Thoracic aorta (tissue), 2 donors: ENCODE measurements at regions not wholly inside any gene's neighbourhood (a gene's known extent, or its start where the extent isn't known, plus 50 kb on each side); places are given as distances from the start of the nearest gene placed in this dataset.
"Not testable (repeated sequence)": the region's sequence is repeated elsewhere in the genome, so short reads cannot be mapped to it uniquely, and the experiment has no call there.

Source experiments
- ATAC-seq: fragments of 150-250 bp; one replicate; pipeline ENCODE4 v1.8.0; 2017; ENCODE audit warnings: low read depth; ENCODE audit not compliant: insufficient number of reproducible peaks, low FRiP score
- DNase-seq: peaks from one replicate; pipeline ENCODE4 v3.0.0-alpha.2; 2020; ENCODE audit warnings: low spot score
- H3K27ac ChIP-seq, 2 donors: fragments of 200-600 bp; sonication (generic); 1 replicate in 1 of 2; 2 replicates in 1 of 2; pipeline ENCODE4 v1.5.1; 2016; ENCODE audit warnings: mild to moderate bottlenecking in 2 of 2, moderate library complexity in 2 of 2
- H3K27me3 ChIP-seq: fragments of 200-600 bp; sonication (generic); replicated peaks from 2 replicates; pipeline ENCODE4 v1.6.0; 2016; ENCODE audit warnings: mild to moderate bottlenecking; ENCODE audit not compliant: insufficient read depth
- H3K36me3 ChIP-seq: fragments of 200-600 bp; sonication (generic); one replicate; pipeline ENCODE4 v1.5.1; 2016
- H3K4me1 ChIP-seq, 2 donors: fragments of 200-600 bp; sonication (generic); 1 replicate in 1 of 2; 2 replicates in 1 of 2; pipeline versions ENCODE4 v1.5.1 to v1.6.0; 2016; ENCODE audit warnings: low read depth in 2 of 2, mild to moderate bottlenecking in 1 of 2; ENCODE audit not compliant: control insufficient read depth in 1 of 2
- H3K4me3 ChIP-seq: fragments of 200-600 bp; sonication (generic); 2 replicates; pipeline ENCODE4 v1.5.1; 2016; ENCODE audit warnings: mild to moderate bottlenecking
- H3K9me3 ChIP-seq: fragments of 200-600 bp; sonication (generic); 2 replicates; pipeline ENCODE4 v1.5.1; 2016
- TF ChIP-seq, protein P1 (sequence below): fragments of 200-600 bp; sonication (generic); IDR thresholded peaks from one replicate; pipeline ENCODE4 v1.5.1; 2019; ENCODE audit warnings: antibody characterized with exemption

GRCh38 chr3:153783106-153783505 lies 338.1 kb upstream of the ARHGEF26 start:
- H3K27me3 ChIP-seq = no peaks in the 10 kb centered on the region
- DNase-seq (no peak), ATAC-seq (no peak)
- no peak overlapping the region for H3K4me3 ChIP-seq
- no peaks in the 10 kb centered on the region for H3K4me1 ChIP-seq
- TF ChIP-seq, protein P1, sequence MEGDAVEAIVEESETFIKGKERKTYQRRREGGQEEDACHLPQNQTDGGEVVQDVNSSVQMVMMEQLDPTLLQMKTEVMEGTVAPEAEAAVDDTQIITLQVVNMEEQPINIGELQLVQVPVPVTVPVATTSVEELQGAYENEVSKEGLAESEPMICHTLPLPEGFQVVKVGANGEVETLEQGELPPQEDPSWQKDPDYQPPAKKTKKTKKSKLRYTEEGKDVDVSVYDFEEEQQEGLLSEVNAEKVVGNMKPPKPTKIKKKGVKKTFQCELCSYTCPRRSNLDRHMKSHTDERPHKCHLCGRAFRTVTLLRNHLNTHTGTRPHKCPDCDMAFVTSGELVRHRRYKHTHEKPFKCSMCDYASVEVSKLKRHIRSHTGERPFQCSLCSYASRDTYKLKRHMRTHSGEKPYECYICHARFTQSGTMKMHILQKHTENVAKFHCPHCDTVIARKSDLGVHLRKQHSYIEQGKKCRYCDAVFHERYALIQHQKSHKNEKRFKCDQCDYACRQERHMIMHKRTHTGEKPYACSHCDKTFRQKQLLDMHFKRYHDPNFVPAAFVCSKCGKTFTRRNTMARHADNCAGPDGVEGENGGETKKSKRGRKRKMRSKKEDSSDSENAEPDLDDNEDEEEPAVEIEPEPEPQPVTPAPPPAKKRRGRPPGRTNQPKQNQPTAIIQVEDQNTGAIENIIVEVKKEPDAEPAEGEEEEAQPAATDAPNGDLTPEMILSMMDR = no peak
- no peaks in the 10 kb centered on the region for H3K9me3 ChIP-seq
- H3K27ac ChIP-seq = no peak overlapping the region
- H3K36me3 ChIP-seq = no peaks in the 10 kb centered on the region

GRCh38 chr3:153783741-153784480 lies 337.3 kb upstream of the ARHGEF26 start:
- no peaks in the 10 kb centered on the region for H3K27me3 ChIP-seq
- H3K36me3 ChIP-seq = no peaks in the 10 kb centered on the region
- TF ChIP-seq, protein P1 = no peak
- H3K9me3 ChIP-seq = no peaks in the 10 kb centered on the region
- no peak overlapping the region for H3K4me3 ChIP-seq
- no peak for DNase-seq
- H3K27ac ChIP-seq = no peak overlapping the region
- no peak for ATAC-seq
- H3K4me1 ChIP-seq = no peaks in the 10 kb centered on the region

- no peak overlapping the region for H3K4me3 ChIP-seq
- ATAC-seq (no peak), DNase-seq (no peak)
- H3K27me3 ChIP-seq = no peaks in the 10 kb centered on the region
- H3K36me3 ChIP-seq = no peaks in the 10 kb centered on the region
- H3K27ac ChIP-seq = no peak overlapping the region
- TF ChIP-seq, protein P1 = no peak
- H3K4me1 ChIP-seq = no peaks in the 10 kb centered on the region
- no peaks in the 10 kb centered on the region for H3K9me3 ChIP-seq
These were observed 335.3 kb upstream of the ARHGEF26 start for GRCh38 chr3:153785901-153786300.

DNA sequence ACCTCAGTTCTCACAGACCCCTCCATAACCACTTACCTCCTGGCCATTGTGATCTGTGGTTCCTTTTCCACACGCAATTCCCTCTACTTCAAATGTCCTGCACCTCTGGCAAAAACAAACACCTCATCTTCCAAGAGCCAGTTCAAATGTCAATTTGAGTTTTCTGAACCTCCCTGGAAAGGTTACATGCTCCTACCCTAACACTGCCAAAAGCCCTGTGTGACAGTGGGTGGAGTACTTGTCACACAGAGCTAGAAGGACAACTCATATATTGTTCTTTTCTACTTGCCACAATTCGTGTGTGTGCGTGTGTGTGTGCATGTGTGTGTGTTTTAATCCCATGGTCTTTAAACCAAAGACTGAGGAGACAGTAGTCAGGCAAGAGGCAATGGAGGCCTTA lies 331.8 kb upstream of the ARHGEF26 start:
- Histone ChIP-seq H3K4me3 (no peak overlapping the region), H3K27me3 (no peaks in the 10 kb centered on the region), H3K4me1 (no peaks in the 10 kb centered on the region), H3K9me3 (no peaks in the 10 kb centered on the region), H3K27ac (no peak overlapping the region), H3K36me3 (no peaks in the 10 kb centered on the region)
- DNase-seq = no peak
- TF ChIP-seq, protein P1 = no peak
- no peak for ATAC-seq

- not testable (repeated sequence) for ATAC-seq, H3K27ac ChIP-seq, H3K9me3 ChIP-seq
These were observed 324.1 kb upstream of the ARHGEF26 start for GRCh38 chr3:153797056-153797455.

DNA sequence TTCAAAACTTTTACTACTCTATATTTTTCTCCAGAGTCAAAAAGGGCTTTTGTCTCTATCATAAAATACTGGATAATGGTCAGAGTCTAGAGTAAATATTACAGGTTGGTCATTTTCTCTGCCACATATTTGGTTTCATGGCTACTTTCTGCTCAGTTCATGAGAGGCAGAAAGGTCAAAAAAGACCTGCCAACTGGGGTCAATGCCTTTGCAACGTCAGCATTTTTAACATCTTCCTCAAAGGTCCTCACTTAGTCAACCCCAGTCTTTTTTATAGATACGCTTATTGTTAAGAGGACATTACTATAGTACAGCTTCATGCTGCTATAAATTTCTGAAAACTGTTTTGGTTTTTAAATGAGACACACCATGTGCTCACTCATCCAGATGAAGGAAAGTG lies 312.1 kb upstream of the ARHGEF26 start:
- DNase-seq (no peak), ATAC-seq (no peak)
- no peaks in the 10 kb centered on the region for H3K27me3 ChIP-seq
- no peak overlapping the region for H3K4me3 ChIP-seq
- H3K36me3 ChIP-seq = no peaks in the 10 kb centered on the region
- no peak overlapping the region for H3K27ac ChIP-seq
- TF ChIP-seq, protein P1 = no peak
- H3K4me1 ChIP-seq = no peaks in the 10 kb centered on the region
- H3K9me3 ChIP-seq = no peaks in the 10 kb centered on the region

More at GRCh38 chr3:153797056-153797455, 324.1 kb upstream of the ARHGEF26 start:
- not testable (repeated sequence) for H3K36me3 ChIP-seq, H3K4me3 ChIP-seq, H3K27me3 ChIP-seq, DNase-seq, H3K4me1 ChIP-seq
